ENCODE measurements at regions not wholly inside any gene's neighbourhood (a gene's known extent, or its start where the extent isn't known, plus 50 kb on each side); places are given as distances from the start of the nearest gene placed in this dataset.

DNA sequence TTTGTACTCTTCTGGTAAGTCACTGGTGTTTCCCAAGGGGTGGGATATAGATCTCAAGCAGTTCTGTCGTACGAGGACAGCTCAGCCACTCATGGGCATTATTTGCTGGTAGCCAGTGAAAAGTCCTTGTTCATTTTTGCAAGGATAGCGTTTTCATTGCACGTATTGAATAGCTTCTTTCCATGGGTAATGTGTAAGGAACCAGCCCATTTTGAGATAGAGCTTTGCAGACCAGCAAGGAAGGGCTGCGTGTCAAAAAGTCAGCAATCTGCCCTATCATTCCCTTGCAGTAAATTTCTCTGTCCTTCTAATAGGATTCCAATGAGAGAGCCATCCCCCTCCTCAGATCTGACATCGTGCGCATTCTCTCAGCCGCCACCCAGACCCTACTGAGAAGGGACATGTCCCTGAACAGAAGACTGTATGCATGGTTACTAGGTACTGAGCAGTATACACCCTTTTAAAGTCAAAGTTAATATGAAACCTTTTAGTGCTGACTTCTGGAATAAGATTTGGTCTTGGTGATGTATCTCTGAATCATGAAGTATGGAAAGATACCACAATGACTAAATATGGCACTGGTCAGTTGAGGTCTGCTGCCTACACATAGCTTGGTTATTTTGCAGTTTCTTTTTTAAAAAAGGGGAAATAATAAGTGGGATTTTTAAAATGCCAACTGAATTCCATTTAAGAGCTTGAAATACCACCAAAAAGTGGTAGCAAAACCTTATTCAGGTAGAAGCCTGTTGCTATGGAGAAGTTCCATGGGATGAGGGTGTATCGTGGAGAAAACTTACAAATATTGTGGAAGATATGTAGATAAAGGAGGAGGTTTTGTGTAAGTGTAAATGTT, 55.3 kb downstream of the DOP1B start:
- Histone ChIP-seq H3K36me3 (peaks cover 2 to 36% (median 23%) of the 10 kb centered on the region in 4 donors), H3K4me1 (peaks cover 0 to 4% (median 0%) of the 10 kb centered on the region in 4 donors), H3K27me3 (no peaks in the 10 kb centered on the region), H3K9me3 (no peaks in the 10 kb centered on the region), H3K4me3 (no peak overlapping the region), H3K27ac (no peak overlapping the region)
- TF ChIP-seq CTCF (IDR thresholded peaks at IDR 0.05) (no peak), POLR2AphosphoS5 (IDR thresholded peaks at IDR 0.05) (no peak), POLR2A (IDR thresholded peaks at IDR 0.05) (no peak), EP300 (IDR thresholded peaks at IDR 0.05) (no peak)
- ATAC-seq (ENCODE audit: low FRiP score in 2 of 2): no peak
- no peak for DNase-seq
- 94 to 96% methylated on average over 9 of the region's 9 CpGs for WGBS, 2 donors

DNA sequence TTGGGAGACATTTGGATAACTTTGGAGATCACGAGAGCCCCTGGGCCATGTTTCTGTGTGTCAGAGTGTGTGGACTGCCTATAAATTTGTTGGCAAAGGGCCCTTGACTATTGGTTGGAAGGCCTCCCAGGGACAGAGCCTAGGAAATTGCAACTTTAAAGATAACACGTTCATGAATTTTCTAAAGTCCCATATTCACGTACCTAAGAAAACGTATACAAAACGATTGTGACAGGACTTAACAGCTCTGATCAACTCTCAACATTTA, 55.8 kb downstream of the DOP1B start:
- no peak overlapping the region for H3K27ac ChIP-seq
- H3K36me3 ChIP-seq: peaks cover 2 to 40% (median 28%) of the 10 kb centered on the region in 4 donors
- no peaks in the 10 kb centered on the region for H3K9me3 ChIP-seq
- H3K4me1 ChIP-seq: peaks cover 0 to 4% (median 0%) of the 10 kb centered on the region in 4 donors
- no peak for ATAC-seq (ENCODE audit: low FRiP score in 2 of 2)
- TF ChIP-seq POLR2AphosphoS5 (IDR thresholded peaks at IDR 0.05) (no peak), EP300 (IDR thresholded peaks at IDR 0.05) (no peak), CTCF (IDR thresholded peaks at IDR 0.05) (no peak), POLR2A (IDR thresholded peaks at IDR 0.05) (no peak)
- H3K4me3 ChIP-seq: no peak overlapping the region
- 95 to 96% methylated on average over 5 of the region's 5 CpGs for WGBS, 2 donors
- no peak for DNase-seq
- H3K27me3 ChIP-seq: no peaks in the 10 kb centered on the region

- Histone ChIP-seq H3K36me3 (peaks cover 2 to 61% (median 38%) of the 10 kb centered on the region in 4 donors), H3K4me3 (no peak overlapping the region), H3K9me3 (no peaks in the 10 kb centered on the region), H3K27ac (no peak overlapping the region), H3K27me3 (no peaks in the 10 kb centered on the region), H3K4me1 (peaks cover 0 to 4% (median 0%) of the 10 kb centered on the region in 4 donors)
- no peak for DNase-seq
- WGBS, 2 donors: 97 to 100% methylated on average over 3 of the region's 3 CpGs
- no peak for ATAC-seq (ENCODE audit: low FRiP score in 2 of 2)
- TF ChIP-seq EP300 (IDR thresholded peaks at IDR 0.05) (no peak), POLR2A (IDR thresholded peaks at IDR 0.05) (no peak)
Measured at GRCh38 chr21:36214561-36214960, 57.9 kb downstream of the DOP1B start.

- TF ChIP-seq EP300 (IDR thresholded peaks at IDR 0.05) (no peak), POLR2A (IDR thresholded peaks at IDR 0.05) (no peak), POLR2AphosphoS5 (IDR thresholded peaks at IDR 0.05) (no peak), CTCF (IDR thresholded peaks at IDR 0.05) (no peak)
- DNase-seq: no peak
- Histone ChIP-seq H3K4me1 (no peaks in the 10 kb centered on the region), H3K4me3 (no peak overlapping the region), H3K36me3 (peaks cover 2 to 59% (median 36%) of the 10 kb centered on the region in 4 donors), H3K27me3 (no peaks in the 10 kb centered on the region), H3K27ac (no peak overlapping the region), H3K9me3 (no peaks in the 10 kb centered on the region)
- ATAC-seq (ENCODE audit: low FRiP score in 2 of 2): no peak
- WGBS, 2 donors: 87 to 91% methylated on average over 4 of the region's 4 CpGs
Measured at GRCh38 chr21:36217743-36218142, 61.1 kb downstream of the DOP1B start.

- peaks cover 2 to 65% (median 36%) of the 10 kb centered on the region in 4 donors for H3K36me3 ChIP-seq
- DNase-seq (no peak), ATAC-seq (ENCODE audit: low FRiP score in 2 of 2) (no peak)
- H3K9me3 ChIP-seq: no peaks in the 10 kb centered on the region
- H3K27me3 ChIP-seq: no peaks in the 10 kb centered on the region
- H3K27ac ChIP-seq: no peak overlapping the region
- 85 to 87% methylated on average over 6 of the region's 6 CpGs for WGBS, 2 donors
- no peaks in the 10 kb centered on the region for H3K4me1 ChIP-seq
- H3K4me3 ChIP-seq: no peak overlapping the region
- no peak for TF ChIP-seq POLR2AphosphoS5 (IDR thresholded peaks at IDR 0.05)
- TF ChIP-seq POLR2A (IDR thresholded peaks at IDR 0.05): no peak
- TF ChIP-seq EP300 (IDR thresholded peaks at IDR 0.05): no peak
- TF ChIP-seq CTCF (IDR thresholded peaks at IDR 0.05): no peak
Measured at GRCh38 chr21:36218691-36219090, 62.1 kb downstream of the DOP1B start.
